Progenitor cell of endocrine pancreas (in vitro differentiated cells): ENCODE measurements at regions not wholly inside any gene's neighbourhood (a gene's known extent, or its start where the extent isn't known, plus 50 kb on each side); places are given as distances from the start of the nearest gene placed in this dataset.

Source experiments
- DNase-seq: peaks from one replicate; pipeline ENCODE4 v3.0.0; 2021; ENCODE audit warnings: low spot score; ENCODE audit not compliant: unreplicated experiment
- H3K27ac Mint-ChIP-seq: 2 replicates; pipeline ENCODE4 v1.8.0; 2021; ENCODE audit warnings: mild to moderate bottlenecking, moderate library complexity, mixed read lengths
- H3K27me3 Mint-ChIP-seq: 2 replicates; pipeline ENCODE4 v1.8.0; 2021; ENCODE audit warnings: mixed read lengths
- H3K36me3 Mint-ChIP-seq: 2 replicates; pipeline ENCODE4 v1.8.0; 2022; ENCODE audit warnings: mixed read lengths; ENCODE audit not compliant: insufficient read depth
- H3K4me1 Mint-ChIP-seq: 2 replicates; pipeline ENCODE4 v1.8.0; 2021; ENCODE audit warnings: low read depth, mixed read lengths
- H3K4me3 Mint-ChIP-seq: 2 replicates; pipeline ENCODE4 v1.8.0; 2021; ENCODE audit warnings: low read depth, mild to moderate bottlenecking, moderate library complexity, mixed read lengths
- H3K9me3 Mint-ChIP-seq: 2 replicates; pipeline ENCODE4 v1.8.0; 2021; ENCODE audit warnings: low read depth, mixed read lengths
- TF ChIP-seq, protein P1 (sequence below): fragments of 200-600 bp; sonication (generic); IDR thresholded peaks from one replicate; pipeline ENCODE4 v1.5.0; 2021; ENCODE audit warnings: antibody characterized with exemption, mild to moderate bottlenecking; ENCODE audit not compliant: unreplicated experiment

DNA sequence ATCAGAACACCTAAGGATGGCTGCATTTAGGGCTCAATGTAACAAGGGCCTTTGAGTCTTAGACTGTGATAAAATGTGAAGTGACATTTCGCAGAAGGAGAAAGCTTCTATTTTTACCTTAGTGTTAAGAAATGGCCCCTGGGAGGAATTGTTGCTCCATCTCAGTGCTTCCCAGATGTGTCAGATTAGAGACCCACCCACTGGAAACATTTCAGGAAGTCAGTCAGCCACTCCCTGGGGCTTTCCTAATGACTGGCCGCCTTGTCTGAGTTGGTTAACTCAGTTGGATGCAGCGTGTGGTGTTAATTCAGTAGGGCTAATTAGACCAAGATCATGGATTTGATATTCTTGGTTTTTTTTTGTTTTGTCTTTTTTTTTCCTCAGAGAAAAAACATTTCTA, 355.9 kb downstream of the PIK3C3 start:
- TF ChIP-seq, protein P1, sequence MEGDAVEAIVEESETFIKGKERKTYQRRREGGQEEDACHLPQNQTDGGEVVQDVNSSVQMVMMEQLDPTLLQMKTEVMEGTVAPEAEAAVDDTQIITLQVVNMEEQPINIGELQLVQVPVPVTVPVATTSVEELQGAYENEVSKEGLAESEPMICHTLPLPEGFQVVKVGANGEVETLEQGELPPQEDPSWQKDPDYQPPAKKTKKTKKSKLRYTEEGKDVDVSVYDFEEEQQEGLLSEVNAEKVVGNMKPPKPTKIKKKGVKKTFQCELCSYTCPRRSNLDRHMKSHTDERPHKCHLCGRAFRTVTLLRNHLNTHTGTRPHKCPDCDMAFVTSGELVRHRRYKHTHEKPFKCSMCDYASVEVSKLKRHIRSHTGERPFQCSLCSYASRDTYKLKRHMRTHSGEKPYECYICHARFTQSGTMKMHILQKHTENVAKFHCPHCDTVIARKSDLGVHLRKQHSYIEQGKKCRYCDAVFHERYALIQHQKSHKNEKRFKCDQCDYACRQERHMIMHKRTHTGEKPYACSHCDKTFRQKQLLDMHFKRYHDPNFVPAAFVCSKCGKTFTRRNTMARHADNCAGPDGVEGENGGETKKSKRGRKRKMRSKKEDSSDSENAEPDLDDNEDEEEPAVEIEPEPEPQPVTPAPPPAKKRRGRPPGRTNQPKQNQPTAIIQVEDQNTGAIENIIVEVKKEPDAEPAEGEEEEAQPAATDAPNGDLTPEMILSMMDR: no peak
- H3K27ac Mint-ChIP-seq: no peak overlapping the region

DNA sequence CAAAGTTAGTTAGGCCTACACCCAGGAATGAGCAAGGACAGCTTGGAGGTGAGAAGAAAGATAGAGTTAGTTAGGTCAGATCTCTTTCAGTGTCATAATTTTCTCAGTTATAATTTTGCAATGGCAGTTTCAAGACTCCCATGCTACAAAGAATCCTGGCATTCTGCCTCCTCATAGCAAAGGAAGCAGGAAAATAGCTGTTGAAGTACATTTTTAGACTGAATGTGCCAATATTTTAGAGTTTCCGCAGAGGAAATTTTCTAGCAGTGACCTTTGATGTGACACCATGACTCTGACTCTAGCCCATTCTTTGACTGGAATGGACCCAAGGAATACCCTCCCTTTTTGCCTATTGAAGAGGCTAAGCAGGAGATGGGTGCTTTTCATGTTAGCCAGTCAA, 371.7 kb downstream of the PIK3C3 start:
- no peaks in the 10 kb centered on the region for H3K27me3 Mint-ChIP-seq
- no peak for DNase-seq
- H3K9me3 Mint-ChIP-seq: peaks cover 9% of the 10 kb centered on the region
- no peaks in the 10 kb centered on the region for H3K36me3 Mint-ChIP-seq
- H3K27ac Mint-ChIP-seq: no peak overlapping the region
- TF ChIP-seq, protein P1: no peak
- peaks cover 2% of the 10 kb centered on the region for H3K4me1 Mint-ChIP-seq
- H3K4me3 Mint-ChIP-seq: no peak overlapping the region

More for the DNA sequence above, 355.9 kb downstream of the PIK3C3 start:
- peaks cover 4% of the 10 kb centered on the region for H3K4me1 Mint-ChIP-seq
- no peak for DNase-seq
- no peaks in the 10 kb centered on the region for H3K27me3 Mint-ChIP-seq
- H3K4me3 Mint-ChIP-seq: no peak overlapping the region
- peaks cover 3% of the 10 kb centered on the region for H3K36me3 Mint-ChIP-seq
- H3K9me3 Mint-ChIP-seq: no peaks in the 10 kb centered on the region

DNA sequence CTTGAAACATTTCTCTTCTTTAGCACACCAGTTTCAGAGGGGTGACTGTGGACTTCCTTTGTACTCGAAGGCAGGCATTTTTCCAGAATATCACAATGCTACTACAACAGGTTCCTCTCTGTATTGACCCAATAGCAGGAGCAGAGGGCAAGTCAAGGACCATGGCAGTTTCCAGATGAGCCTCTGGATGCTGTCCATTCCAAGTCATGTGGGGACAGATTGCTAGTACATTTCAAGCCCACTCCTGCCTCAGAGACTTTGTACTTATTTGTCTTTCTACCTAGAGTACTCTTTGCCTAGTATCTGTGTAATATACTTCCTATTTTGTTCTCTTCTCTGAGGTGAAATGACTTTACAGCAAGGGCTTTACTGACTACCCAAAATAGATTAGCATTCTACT, 373.9 kb downstream of the PIK3C3 start:
- Mint-ChIP-seq H3K27ac (no peak overlapping the region), H3K9me3 (peaks cover 9% of the 10 kb centered on the region), H3K4me1 (peaks cover 2% of the 10 kb centered on the region), H3K27me3 (no peaks in the 10 kb centered on the region), H3K36me3 (no peaks in the 10 kb centered on the region), H3K4me3 (no peak overlapping the region)
- no peak for DNase-seq
- TF ChIP-seq, protein P1: no peak

DNA sequence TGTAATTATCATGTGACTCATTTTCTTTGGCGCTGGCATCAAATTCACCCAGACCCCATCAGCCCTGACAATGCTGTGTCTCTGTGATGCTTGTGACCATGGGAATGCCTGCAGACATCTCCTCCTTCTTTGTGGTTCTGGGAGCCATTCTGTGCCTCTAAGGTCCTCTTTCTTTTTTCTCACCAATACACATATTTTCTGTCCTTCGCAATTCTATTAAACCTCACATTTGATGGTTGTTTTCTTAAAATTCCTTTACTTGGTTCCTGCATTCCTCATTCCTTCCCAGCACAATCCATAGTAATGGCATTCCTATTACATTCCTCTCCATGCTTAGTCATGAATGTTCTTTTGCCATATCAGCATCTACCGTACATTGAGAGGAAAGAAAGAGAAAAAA, 375.3 kb downstream of the PIK3C3 start:
- TF ChIP-seq, protein P1: no peak
- no peak for DNase-seq
- Mint-ChIP-seq H3K4me3 (no peak overlapping the region), H3K9me3 (peaks cover 11% of the 10 kb centered on the region), H3K27ac (no peak overlapping the region), H3K36me3 (peaks cover 5% of the 10 kb centered on the region), H3K27me3 (no peaks in the 10 kb centered on the region), H3K4me1 (peaks cover 2% of the 10 kb centered on the region)

DNA sequence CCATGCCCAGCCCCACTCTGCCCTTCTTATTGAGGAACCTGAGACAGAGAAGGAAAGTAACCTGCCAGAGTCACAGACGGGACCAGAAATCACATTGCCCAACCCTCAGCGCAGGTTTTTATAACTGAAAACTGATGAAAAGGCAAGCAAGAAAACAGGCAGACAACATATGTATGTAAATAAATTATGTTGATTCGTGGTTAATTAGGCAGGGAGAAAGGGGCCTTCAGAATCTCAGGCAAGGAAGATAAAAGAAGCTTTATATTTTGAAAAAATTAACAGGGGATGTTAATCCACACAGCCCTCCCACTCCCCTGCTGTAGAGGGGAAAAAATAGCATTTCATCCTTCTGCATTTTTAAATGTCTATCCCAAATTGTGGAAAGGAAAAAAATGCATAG, 378.5 kb downstream of the PIK3C3 start:
- Mint-ChIP-seq H3K36me3 (peaks cover 15% of the 10 kb centered on the region), H3K9me3 (peaks cover 23% of the 10 kb centered on the region), H3K27ac (no peak overlapping the region), H3K4me1 (peaks cover 6% of the 10 kb centered on the region), H3K27me3 (no peaks in the 10 kb centered on the region), H3K4me3 (no peak overlapping the region)
- DNase-seq: no peak
- TF ChIP-seq, protein P1: no peak

DNA sequence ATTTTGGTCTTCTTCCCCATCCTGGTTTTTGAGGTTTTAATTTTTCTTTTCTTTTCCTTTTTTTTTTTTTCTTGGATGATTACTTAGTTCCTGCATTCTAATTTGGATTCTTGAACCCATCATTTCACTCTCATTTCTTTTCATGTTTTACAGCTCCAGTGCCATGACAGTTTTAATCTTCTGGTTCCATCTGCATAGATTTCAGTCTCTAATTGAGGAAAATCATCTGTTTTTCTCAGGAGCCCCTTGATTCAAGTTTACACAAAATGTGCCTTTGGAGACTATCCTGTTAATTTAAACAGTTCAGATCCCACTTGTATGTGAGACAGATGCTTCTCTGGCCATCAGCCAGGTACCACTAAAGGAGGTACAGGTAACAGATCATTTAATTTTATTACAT, 379.9 kb downstream of the PIK3C3 start:
- peaks cover 23% of the 10 kb centered on the region for H3K9me3 Mint-ChIP-seq
- no peak for DNase-seq
- peaks cover 15% of the 10 kb centered on the region for H3K36me3 Mint-ChIP-seq
- H3K27ac Mint-ChIP-seq: no peak overlapping the region
- TF ChIP-seq, protein P1: no peak
- no peak overlapping the region for H3K4me3 Mint-ChIP-seq
- peaks cover 15% of the 10 kb centered on the region for H3K4me1 Mint-ChIP-seq
- no peaks in the 10 kb centered on the region for H3K27me3 Mint-ChIP-seq
